Fibroblast of lung (primary cell): ENCODE measurements at regions not wholly inside any gene's neighbourhood (a gene's known extent, or its start where the extent isn't known, plus 50 kb on each side); places are given as distances from the start of the nearest gene placed in this dataset.

Source experiments
- DNase-seq, 2 donors: peaks; one replicate each; pipeline versions ENCODE4 v3.0.0 to v3.0.0-alpha.2; 2010; ENCODE audit warnings: low read depth in 2 of 2
- H2AFZ ChIP-seq: 2 replicates; pipeline ENCODE4 v1.5.1; 2012; ENCODE audit warnings: low read length, control low read depth, inconsistent platforms
- H3K27ac ChIP-seq: 2 replicates; pipeline ENCODE4 v1.5.1; 2011; ENCODE audit warnings: low read length, control low read depth; ENCODE audit not compliant: insufficient read depth
- H3K27me3 ChIP-seq: 2 replicates; pipeline ENCODE4 v1.5.1; 2011; ENCODE audit warnings: mild to moderate bottlenecking, low read length; ENCODE audit not compliant: control insufficient read depth, insufficient read depth
- H3K36me3 ChIP-seq: 2 replicates; pipeline ENCODE4 v1.5.1; 2011; ENCODE audit warnings: low read length; ENCODE audit not compliant: control insufficient read depth, insufficient read depth
- H3K4me1 ChIP-seq: 2 replicates; pipeline ENCODE4 v1.5.1; 2011; ENCODE audit warnings: low read length; ENCODE audit not compliant: control insufficient read depth, insufficient read depth; ENCODE audit errors: extremely low read depth
- H3K4me2 ChIP-seq: 2 replicates; pipeline ENCODE4 v1.5.1; 2011; ENCODE audit warnings: low read length, control low read depth; ENCODE audit not compliant: insufficient read depth; ENCODE audit errors: extremely low read depth
- H3K4me3 ChIP-seq, 4 experiments: fragments of 200-600 bp in 1 of 4; sonication (generic) in 1 of 4; replicated peaks in 1 of 4; 2 replicates each; pipeline ENCODE4 v1.5.1; 2011 to 2016; ENCODE audit warnings: low read length in 4 of 4, low read depth in 3 of 4, mild to moderate bottlenecking in 3 of 4, control low read depth in 2 of 4, inconsistent platforms in 1 of 4, mixed read lengths in 1 of 4; ENCODE audit not compliant: insufficient read depth in 1 of 4; ENCODE audit errors: control extremely low read depth in 1 of 4
- H3K79me2 ChIP-seq: 2 replicates; pipeline ENCODE4 v1.5.1; 2012; ENCODE audit warnings: mild to moderate bottlenecking, low read length, inconsistent platforms; ENCODE audit not compliant: control insufficient read depth, insufficient read depth
- H3K9ac ChIP-seq: 2 replicates; pipeline ENCODE4 v1.5.1; 2011; ENCODE audit warnings: mild to moderate bottlenecking, low read length, control low read depth; ENCODE audit not compliant: insufficient read depth
- H3K9me3 ChIP-seq: 2 replicates; pipeline ENCODE4 v1.5.1; 2012; ENCODE audit warnings: low read depth, low read length; ENCODE audit not compliant: control insufficient read depth, insufficient read depth
- H4K20me1 ChIP-seq: 2 replicates; pipeline ENCODE4 v1.5.1; 2011; ENCODE audit warnings: low read length; ENCODE audit not compliant: control insufficient read depth, insufficient read depth; ENCODE audit errors: extremely low read depth
- EZH2 ChIP-seq: IDR thresholded peaks from 2 replicates; pipeline ENCODE4 v1.5.1; 2012; ENCODE audit warnings: low read length, control low read depth, mild to moderate bottlenecking; ENCODE audit errors: missing control alignments
- TF ChIP-seq, protein P1 (sequence below), 2 donors: IDR thresholded peaks in 1 of 2; conservative IDR thresholded peaks in 1 of 2; 1 replicate in 1 of 2; 2 replicates in 1 of 2; pipeline ENCODE4 v1.5.1; 2011 to 2012; ENCODE audit warnings: low read length in 2 of 2, control low read depth in 1 of 2, inconsistent platforms in 1 of 2, low read depth in 1 of 2, mild to moderate bottlenecking in 1 of 2

DNA sequence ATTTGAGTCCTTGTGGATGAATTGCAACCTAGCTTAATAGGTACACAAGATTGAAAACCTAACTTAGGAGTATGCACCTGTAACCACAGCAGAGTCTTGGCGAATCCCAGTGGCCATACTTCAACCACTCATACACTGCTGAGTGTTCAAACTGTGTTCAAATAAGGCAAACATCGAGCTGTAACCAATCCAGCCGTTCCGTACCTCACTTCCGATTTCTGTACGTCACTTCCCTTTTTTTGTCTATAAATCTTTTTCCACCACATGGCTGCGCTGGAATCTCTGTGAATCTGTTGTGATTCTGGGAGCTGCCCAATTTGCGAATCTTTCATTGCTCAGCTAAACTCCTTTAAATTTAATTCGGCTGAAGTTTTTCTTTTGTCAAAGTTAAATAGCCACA lies 190.6 kb downstream of the MAF start:
- H4K20me1 ChIP-seq, result no peaks in the 10 kb centered on the region
- no peaks in the 10 kb centered on the region for H3K9me3 ChIP-seq
- TF ChIP-seq EZH2, result no peak
- TF ChIP-seq, protein P1, sequence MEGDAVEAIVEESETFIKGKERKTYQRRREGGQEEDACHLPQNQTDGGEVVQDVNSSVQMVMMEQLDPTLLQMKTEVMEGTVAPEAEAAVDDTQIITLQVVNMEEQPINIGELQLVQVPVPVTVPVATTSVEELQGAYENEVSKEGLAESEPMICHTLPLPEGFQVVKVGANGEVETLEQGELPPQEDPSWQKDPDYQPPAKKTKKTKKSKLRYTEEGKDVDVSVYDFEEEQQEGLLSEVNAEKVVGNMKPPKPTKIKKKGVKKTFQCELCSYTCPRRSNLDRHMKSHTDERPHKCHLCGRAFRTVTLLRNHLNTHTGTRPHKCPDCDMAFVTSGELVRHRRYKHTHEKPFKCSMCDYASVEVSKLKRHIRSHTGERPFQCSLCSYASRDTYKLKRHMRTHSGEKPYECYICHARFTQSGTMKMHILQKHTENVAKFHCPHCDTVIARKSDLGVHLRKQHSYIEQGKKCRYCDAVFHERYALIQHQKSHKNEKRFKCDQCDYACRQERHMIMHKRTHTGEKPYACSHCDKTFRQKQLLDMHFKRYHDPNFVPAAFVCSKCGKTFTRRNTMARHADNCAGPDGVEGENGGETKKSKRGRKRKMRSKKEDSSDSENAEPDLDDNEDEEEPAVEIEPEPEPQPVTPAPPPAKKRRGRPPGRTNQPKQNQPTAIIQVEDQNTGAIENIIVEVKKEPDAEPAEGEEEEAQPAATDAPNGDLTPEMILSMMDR (conservative IDR thresholded peaks at IDR 0.05 in 1 of 2, IDR thresholded peaks at IDR 0.05 in 1 of 2; ENCODE audit: low read depth in 1 of 2, low read length in 2 of 2), result no peak
- H3K36me3 ChIP-seq, result no peaks in the 10 kb centered on the region
- H3K4me2 ChIP-seq, result no peak overlapping the region
- no peaks in the 10 kb centered on the region for H3K4me1 ChIP-seq
- H2AFZ ChIP-seq, result no peak overlapping the region
- H3K79me2 ChIP-seq, result no peaks in the 10 kb centered on the region
- H3K4me3 ChIP-seq, result no peak overlapping the region
- no peak for DNase-seq
- H3K27me3 ChIP-seq, result no peaks in the 10 kb centered on the region
- H3K27ac ChIP-seq, result no peak overlapping the region
- no peak overlapping the region for H3K9ac ChIP-seq

DNA sequence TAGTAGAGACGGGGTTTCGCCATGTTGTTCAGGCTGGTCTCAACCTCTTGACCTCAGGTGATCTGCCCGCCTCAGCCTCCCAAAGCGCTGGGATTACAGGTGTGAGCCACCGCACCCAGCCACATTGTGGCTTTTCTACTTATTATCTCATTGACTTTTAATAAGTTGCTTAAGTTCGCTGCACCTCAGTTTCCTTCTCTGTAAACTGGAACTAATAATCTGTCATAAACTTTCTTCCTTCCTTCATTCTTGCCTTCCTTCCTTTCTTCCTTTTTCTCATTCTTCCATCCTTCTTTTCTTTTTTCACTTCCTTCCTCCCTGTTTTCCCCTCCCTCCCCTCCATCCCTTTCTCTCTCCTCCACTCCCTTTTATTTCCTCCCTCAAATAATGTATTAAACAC lies 192.2 kb downstream of the MAF start:
- no peaks in the 10 kb centered on the region for H3K27me3 ChIP-seq
- H4K20me1 ChIP-seq, result no peaks in the 10 kb centered on the region
- H3K79me2 ChIP-seq, result no peaks in the 10 kb centered on the region
- no peaks in the 10 kb centered on the region for H3K36me3 ChIP-seq
- DNase-seq, result no peak
- TF ChIP-seq, protein P1 (conservative IDR thresholded peaks at IDR 0.05 in 1 of 2, IDR thresholded peaks at IDR 0.05 in 1 of 2; ENCODE audit: low read depth in 1 of 2, low read length in 2 of 2), result no peak
- no peak for TF ChIP-seq EZH2
- no peak overlapping the region for H3K27ac ChIP-seq
- H3K4me2 ChIP-seq, result no peak overlapping the region
- no peaks in the 10 kb centered on the region for H3K9me3 ChIP-seq
- H3K4me1 ChIP-seq, result no peaks in the 10 kb centered on the region
- H3K4me3 ChIP-seq, result no peak overlapping the region
- H3K9ac ChIP-seq, result no peak overlapping the region
- no peak overlapping the region for H2AFZ ChIP-seq

DNA sequence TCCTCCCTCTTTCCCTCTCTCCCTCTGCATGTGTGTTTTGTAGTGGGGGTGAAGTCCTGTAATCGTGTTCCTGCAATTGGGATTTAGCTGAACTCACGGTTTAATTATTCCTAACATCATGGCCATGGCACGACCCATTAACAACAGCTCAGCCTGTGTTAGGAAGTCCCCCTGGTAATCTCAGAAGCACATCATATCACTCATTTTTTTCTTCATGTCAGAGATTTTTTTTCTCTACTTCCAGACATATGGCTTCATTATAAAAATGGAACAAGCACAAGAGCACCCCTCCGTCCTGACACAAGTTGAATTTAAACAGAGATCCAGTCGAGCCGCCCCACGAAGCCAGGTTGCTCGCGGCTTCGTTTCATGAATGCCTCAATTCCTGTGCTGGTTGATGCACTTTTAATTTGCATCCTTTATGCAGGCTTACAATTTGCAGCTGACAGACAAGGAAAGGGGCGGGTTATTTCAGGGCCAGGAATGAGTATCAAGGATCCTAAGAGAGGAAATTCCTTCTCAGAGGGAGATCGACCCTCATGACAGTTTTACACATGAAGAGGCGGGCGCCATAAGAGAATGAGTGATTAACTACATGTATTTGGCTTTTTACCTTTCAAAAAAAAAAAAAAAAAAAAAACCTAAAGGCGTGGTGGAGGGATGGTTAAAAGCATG lies 192.9 kb downstream of the MAF start:
- DNase-seq, result no peak
- TF ChIP-seq, protein P1 (conservative IDR thresholded peaks at IDR 0.05 in 1 of 2, IDR thresholded peaks at IDR 0.05 in 1 of 2; ENCODE audit: low read depth in 1 of 2, low read length in 2 of 2), result no peak
- TF ChIP-seq EZH2, result no peak
- H3K4me2 ChIP-seq, result no peak overlapping the region
- no peaks in the 10 kb centered on the region for H4K20me1 ChIP-seq
- no peaks in the 10 kb centered on the region for H3K79me2 ChIP-seq
- no peaks in the 10 kb centered on the region for H3K36me3 ChIP-seq
- no peak overlapping the region for H3K9ac ChIP-seq
- H3K27me3 ChIP-seq, result no peaks in the 10 kb centered on the region
- H2AFZ ChIP-seq, result no peak overlapping the region
- no peaks in the 10 kb centered on the region for H3K4me1 ChIP-seq
- H3K9me3 ChIP-seq, result no peaks in the 10 kb centered on the region
- no peak overlapping the region for H3K4me3 ChIP-seq
- H3K27ac ChIP-seq, result no peak overlapping the region
